ENCODE measurements at regions not wholly inside any gene's neighbourhood (a gene's known extent, or its start where the extent isn't known, plus 50 kb on each side); places are given as distances from the start of the nearest gene placed in this dataset.

DNA sequence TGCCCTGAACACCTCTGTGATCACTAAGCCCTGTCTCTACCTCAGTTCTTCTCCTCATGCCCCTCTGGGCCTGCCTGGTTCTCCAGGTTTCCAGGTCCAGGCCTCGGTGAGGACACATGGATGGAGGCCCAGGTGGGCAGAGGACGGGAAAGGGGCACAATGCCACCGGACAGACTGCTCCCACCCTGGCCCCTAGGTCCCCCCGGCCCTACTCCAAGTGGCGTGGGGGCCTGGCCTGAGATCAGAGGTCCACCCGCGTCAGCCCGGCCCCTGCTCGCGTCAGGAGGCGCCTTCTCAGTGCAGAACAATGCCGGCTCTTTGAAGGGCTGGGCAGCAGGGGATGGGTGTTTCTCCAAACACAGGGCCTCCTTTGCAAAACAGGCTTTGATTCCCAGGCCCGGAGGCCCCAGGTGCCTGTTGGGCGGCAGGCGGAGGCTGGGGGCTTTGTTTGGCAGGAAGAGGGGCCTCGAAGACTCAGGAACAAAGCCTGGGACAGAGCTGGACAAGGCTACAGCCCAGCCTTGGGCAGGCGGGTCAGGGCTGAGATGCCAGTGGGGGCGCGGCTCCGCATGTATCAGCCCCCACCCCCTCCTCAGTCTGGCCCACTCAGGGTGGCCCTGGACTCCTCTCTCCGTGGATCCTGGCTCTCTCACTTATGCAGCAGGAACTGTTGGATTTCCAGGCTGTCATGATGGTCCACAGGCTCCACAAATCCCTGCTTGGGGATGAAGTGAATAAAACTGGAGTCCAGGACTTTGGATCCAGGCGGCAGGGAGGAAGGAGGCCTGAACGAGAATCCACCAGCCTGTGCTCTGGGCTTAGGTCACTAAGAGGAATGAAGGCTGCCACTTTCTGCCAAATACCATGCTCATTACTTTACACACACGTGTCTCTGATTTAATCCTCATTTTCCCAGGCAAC, 77.4 kb upstream of the SLC2A1 start (continued):
- TF ChIP-seq ZFP37 (CRISPR knock-in tag; IDR thresholded peaks at IDR 0.05; ENCODE audit: borderline replicate concordance) (no peak), ZNF7 (CRISPR knock-in tag; IDR thresholded peaks at IDR 0.05) (no peak), ZNF10 (CRISPR knock-in tag; IDR thresholded peaks at IDR 0.05; ENCODE audit: borderline replicate concordance, low read depth) (no peak), ZNF256 (CRISPR knock-in tag; conservative IDR thresholded peaks at IDR 0.05) (no peak), GABPA (IDR thresholded peaks at IDR 0.05; ENCODE audit: low read depth, low read length) (no peak), GABPA (CRISPR knock-in tag; IDR thresholded peaks at IDR 0.05; ENCODE audit: low read depth) (no peak), RFXAP (CRISPR knock-in tag; IDR thresholded peaks at IDR 0.05; ENCODE audit: borderline replicate concordance) (no peak), ZNF468 (CRISPR knock-in tag; IDR thresholded peaks at IDR 0.05) (no peak), GATAD1 (CRISPR knock-in tag; IDR thresholded peaks at IDR 0.05) (0 out of 2 replicates have a peak, but pooled peaks have one; percentile 18), AGO2 (optimal IDR thresholded peaks at IDR 0.05; ENCODE audit: low read depth, low read length) (peak; percentile 38), KDM1A (CRISPR knock-in tag; IDR thresholded peaks at IDR 0.05) (peak; percentile 29; the same call in 1 of the 2 replicates), JUN (CRISPR knock-in tag; IDR thresholded peaks at IDR 0.05) (no peak), EED (CRISPR knock-in tag; IDR thresholded peaks at IDR 0.05) (no peak), ZNF224 (CRISPR knock-in tag; IDR thresholded peaks at IDR 0.05) (no peak), ZNF83 (CRISPR knock-in tag; IDR thresholded peaks at IDR 0.05; ENCODE audit: borderline replicate concordance) (no peak)
- TF ChIP-seq, protein P1, sequence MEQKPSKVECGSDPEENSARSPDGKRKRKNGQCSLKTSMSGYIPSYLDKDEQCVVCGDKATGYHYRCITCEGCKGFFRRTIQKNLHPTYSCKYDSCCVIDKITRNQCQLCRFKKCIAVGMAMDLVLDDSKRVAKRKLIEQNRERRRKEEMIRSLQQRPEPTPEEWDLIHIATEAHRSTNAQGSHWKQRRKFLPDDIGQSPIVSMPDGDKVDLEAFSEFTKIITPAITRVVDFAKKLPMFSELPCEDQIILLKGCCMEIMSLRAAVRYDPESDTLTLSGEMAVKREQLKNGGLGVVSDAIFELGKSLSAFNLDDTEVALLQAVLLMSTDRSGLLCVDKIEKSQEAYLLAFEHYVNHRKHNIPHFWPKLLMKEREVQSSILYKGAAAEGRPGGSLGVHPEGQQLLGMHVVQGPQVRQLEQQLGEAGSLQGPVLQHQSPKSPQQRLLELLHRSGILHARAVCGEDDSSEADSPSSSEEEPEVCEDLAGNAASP (CRISPR knock-in tag; IDR thresholded peaks at IDR 0.05; ENCODE audit: borderline replicate concordance): no peak; the same call in 1 of the 2 replicates
- TF ChIP-seq, protein P2, sequence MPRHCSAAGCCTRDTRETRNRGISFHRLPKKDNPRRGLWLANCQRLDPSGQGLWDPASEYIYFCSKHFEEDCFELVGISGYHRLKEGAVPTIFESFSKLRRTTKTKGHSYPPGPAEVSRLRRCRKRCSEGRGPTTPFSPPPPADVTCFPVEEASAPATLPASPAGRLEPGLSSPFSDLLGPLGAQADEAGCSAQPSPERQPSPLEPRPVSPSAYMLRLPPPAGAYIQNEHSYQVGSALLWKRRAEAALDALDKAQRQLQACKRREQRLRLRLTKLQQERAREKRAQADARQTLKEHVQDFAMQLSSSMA (CRISPR knock-in tag; IDR thresholded peaks at IDR 0.05): no peak
- TF ChIP-seq, protein P3, sequence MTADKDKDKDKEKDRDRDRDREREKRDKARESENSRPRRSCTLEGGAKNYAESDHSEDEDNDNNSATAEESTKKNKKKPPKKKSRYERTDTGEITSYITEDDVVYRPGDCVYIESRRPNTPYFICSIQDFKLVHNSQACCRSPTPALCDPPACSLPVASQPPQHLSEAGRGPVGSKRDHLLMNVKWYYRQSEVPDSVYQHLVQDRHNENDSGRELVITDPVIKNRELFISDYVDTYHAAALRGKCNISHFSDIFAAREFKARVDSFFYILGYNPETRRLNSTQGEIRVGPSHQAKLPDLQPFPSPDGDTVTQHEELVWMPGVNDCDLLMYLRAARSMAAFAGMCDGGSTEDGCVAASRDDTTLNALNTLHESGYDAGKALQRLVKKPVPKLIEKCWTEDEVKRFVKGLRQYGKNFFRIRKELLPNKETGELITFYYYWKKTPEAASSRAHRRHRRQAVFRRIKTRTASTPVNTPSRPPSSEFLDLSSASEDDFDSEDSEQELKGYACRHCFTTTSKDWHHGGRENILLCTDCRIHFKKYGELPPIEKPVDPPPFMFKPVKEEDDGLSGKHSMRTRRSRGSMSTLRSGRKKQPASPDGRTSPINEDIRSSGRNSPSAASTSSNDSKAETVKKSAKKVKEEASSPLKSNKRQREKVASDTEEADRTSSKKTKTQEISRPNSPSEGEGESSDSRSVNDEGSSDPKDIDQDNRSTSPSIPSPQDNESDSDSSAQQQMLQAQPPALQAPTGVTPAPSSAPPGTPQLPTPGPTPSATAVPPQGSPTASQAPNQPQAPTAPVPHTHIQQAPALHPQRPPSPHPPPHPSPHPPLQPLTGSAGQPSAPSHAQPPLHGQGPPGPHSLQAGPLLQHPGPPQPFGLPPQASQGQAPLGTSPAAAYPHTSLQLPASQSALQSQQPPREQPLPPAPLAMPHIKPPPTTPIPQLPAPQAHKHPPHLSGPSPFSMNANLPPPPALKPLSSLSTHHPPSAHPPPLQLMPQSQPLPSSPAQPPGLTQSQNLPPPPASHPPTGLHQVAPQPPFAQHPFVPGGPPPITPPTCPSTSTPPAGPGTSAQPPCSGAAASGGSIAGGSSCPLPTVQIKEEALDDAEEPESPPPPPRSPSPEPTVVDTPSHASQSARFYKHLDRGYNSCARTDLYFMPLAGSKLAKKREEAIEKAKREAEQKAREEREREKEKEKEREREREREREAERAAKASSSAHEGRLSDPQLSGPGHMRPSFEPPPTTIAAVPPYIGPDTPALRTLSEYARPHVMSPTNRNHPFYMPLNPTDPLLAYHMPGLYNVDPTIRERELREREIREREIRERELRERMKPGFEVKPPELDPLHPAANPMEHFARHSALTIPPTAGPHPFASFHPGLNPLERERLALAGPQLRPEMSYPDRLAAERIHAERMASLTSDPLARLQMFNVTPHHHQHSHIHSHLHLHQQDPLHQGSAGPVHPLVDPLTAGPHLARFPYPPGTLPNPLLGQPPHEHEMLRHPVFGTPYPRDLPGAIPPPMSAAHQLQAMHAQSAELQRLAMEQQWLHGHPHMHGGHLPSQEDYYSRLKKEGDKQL (CRISPR knock-in tag; IDR thresholded peaks at IDR 0.05; ENCODE audit: low read depth): peak; percentile 45; the same call in 1 of the 2 replicates
- TF ChIP-seq, protein P4, sequence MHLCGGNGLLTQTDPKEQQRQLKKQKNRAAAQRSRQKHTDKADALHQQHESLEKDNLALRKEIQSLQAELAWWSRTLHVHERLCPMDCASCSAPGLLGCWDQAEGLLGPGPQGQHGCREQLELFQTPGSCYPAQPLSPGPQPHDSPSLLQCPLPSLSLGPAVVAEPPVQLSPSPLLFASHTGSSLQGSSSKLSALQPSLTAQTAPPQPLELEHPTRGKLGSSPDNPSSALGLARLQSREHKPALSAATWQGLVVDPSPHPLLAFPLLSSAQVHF (CRISPR knock-in tag; IDR thresholded peaks at IDR 0.05): no peak

Measured in HepG2 (cell line).